AG10803 (cell line): ENCODE measurements at regions not wholly inside any gene's neighbourhood (a gene's known extent, or its start where the extent isn't known, plus 50 kb on each side); places are given as distances from the start of the nearest gene placed in this dataset.

Experiments used
- DNase-seq: peaks from one replicate; pipeline ENCODE4 v3.0.0; 2010; ENCODE audit warnings: low read depth
- H3K4me3 ChIP-seq: 2 replicates; pipeline ENCODE4 v1.5.1; 2011; ENCODE audit warnings: mild to moderate bottlenecking, low read length, control low read depth
- CTCF ChIP-seq: conservative IDR thresholded peaks from 2 replicates; pipeline ENCODE4 v1.5.1; 2011; ENCODE audit warnings: mild to moderate bottlenecking, low read length, control low read depth, inconsistent platforms

GRCh38 chr7:85634951-85635350 is 448.1 kb upstream of the SEMA3D start:
- no peak overlapping the region for H3K4me3 ChIP-seq
- no peak for DNase-seq
- no peak for TF ChIP-seq CTCF

GRCh38 chr7:85630904-85631600 is 444.2 kb upstream of the SEMA3D start:
- TF ChIP-seq CTCF, result no peak
- DNase-seq, result no peak
- no peak overlapping the region for H3K4me3 ChIP-seq

- DNase-seq, result no peak
- H3K4me3 ChIP-seq, result no peak overlapping the region
- TF ChIP-seq CTCF, result no peak
Observed at GRCh38 chr7:85627791-85628586, 441.1 kb upstream of the SEMA3D start.

GRCh38 chr7:85622059-85622458 is 435.2 kb upstream of the SEMA3D start:
- no peak for TF ChIP-seq CTCF
- DNase-seq, result no peak
- no peak overlapping the region for H3K4me3 ChIP-seq

- H3K4me3 ChIP-seq, result no peak overlapping the region
- TF ChIP-seq CTCF, result no peak
- no peak for DNase-seq
Observed at GRCh38 chr7:85620936-85621685, 434.3 kb upstream of the SEMA3D start.

- DNase-seq, result no peak
- no peak overlapping the region for H3K4me3 ChIP-seq
- TF ChIP-seq CTCF, result no peak
Observed at GRCh38 chr7:85619236-85619635, 432.4 kb upstream of the SEMA3D start.

GRCh38 chr7:85614684-85615083 is 427.8 kb upstream of the SEMA3D start:
- TF ChIP-seq CTCF, result no peak
- H3K4me3 ChIP-seq, result no peak overlapping the region
- no peak for DNase-seq
